ENCODE measurements at regions not wholly inside any gene's neighbourhood (a gene's known extent, or its start where the extent isn't known, plus 50 kb on each side); places are given as distances from the start of the nearest gene placed in this dataset.

- Histone ChIP-seq H3K4me1 (ENCODE audit: control insufficient read depth in 5 of 5, insufficient read depth in 5 of 5, low read length in 5 of 5) (peaks cover 0 to 67% (median 15%) of the 10 kb centered on the region in 5 donors), H3K36me3 (ENCODE audit: control insufficient read depth in 4 of 4, insufficient read depth in 4 of 4, low read length in 4 of 4) (no peaks in the 10 kb centered on the region), H3K27ac (ENCODE audit: low read depth in 1 of 2, low read length in 1 of 2) (no peak overlapping the region), H3K4me3 (no peak overlapping the region), H3K9ac (ENCODE audit: insufficient read depth in 1 of 2, low read length in 2 of 2) (no peak overlapping the region), H3K27me3 (ENCODE audit: control insufficient read depth in 3 of 3, insufficient read depth in 3 of 3, low read length in 2 of 3) (peaks cover 0 to 3% (median 0%) of the 10 kb centered on the region in 3 donors), H3K9me3 (ENCODE audit: control insufficient read depth in 4 of 4, insufficient read depth in 3 of 4, low read length in 3 of 4) (no peaks in the 10 kb centered on the region)
- TF ChIP-seq CTCF (IDR thresholded peaks at IDR 0.05; ENCODE audit: control extremely low read depth, extremely low read depth), result no peak
- WGBS, 2 donors, result 68 to 85% methylated on average over 17 of the region's 17 CpGs
- ATAC-seq (ENCODE audit: insufficient read depth, low FRiP score) (no peak), DNase-seq (peak; percentile 39 to 93 (median 91))
Measured at GRCh38 chr9:86838519-86839497, 108.5 kb downstream of the GAS1 start.

GRCh38 chr9:86837345-86837744 is 110.0 kb downstream of the GAS1 start:
- no peaks in the 10 kb centered on the region for H3K36me3 ChIP-seq (ENCODE audit: control insufficient read depth in 4 of 4, insufficient read depth in 4 of 4, low read length in 4 of 4)
- H3K4me3 ChIP-seq, result no peak overlapping the region
- no peak for TF ChIP-seq CTCF (IDR thresholded peaks at IDR 0.05; ENCODE audit: control extremely low read depth, extremely low read depth)
- no peak for ATAC-seq (ENCODE audit: insufficient read depth, low FRiP score)
- H3K27ac ChIP-seq (ENCODE audit: low read depth in 1 of 2, low read length in 1 of 2), result no peak overlapping the region
- H3K4me1 ChIP-seq (ENCODE audit: control insufficient read depth in 5 of 5, insufficient read depth in 5 of 5, low read length in 5 of 5), result peaks cover 0 to 57% (median 15%) of the 10 kb centered on the region in 5 donors
- WGBS, 2 donors, result 82 to 89% methylated on average over 4 of the region's 4 CpGs
- H3K9me3 ChIP-seq (ENCODE audit: control insufficient read depth in 4 of 4, insufficient read depth in 3 of 4, low read length in 3 of 4), result no peaks in the 10 kb centered on the region
- H3K9ac ChIP-seq (ENCODE audit: insufficient read depth in 1 of 2, low read length in 2 of 2), result no peak overlapping the region
- no peak for DNase-seq
- H3K27me3 ChIP-seq (ENCODE audit: control insufficient read depth in 3 of 3, insufficient read depth in 3 of 3, low read length in 2 of 3), result peaks cover 0 to 3% (median 0%) of the 10 kb centered on the region in 3 donors

DNA sequence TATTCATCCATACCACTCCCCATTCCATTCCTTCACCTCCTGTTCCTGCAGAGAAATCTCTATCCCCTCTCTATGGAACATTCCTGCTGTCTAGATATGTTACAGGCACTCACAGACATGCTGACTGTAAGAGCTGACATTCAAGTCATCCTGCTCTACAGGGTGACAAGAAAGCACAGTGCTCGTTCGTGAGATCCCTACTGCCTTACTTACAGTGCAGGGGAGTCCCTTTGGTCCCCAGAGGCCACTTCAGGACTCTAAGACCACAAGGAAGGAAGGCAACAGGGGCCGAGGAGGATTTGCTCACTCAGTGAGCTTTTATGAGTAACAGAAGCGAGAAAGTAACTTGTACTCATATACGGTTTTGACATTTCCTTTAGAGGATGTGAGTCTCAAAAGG is 110.5 kb downstream of the GAS1 start:
- H3K9me3 ChIP-seq (ENCODE audit: control insufficient read depth in 4 of 4, insufficient read depth in 3 of 4, low read length in 3 of 4), result no peaks in the 10 kb centered on the region
- no peaks in the 10 kb centered on the region for H3K36me3 ChIP-seq (ENCODE audit: control insufficient read depth in 4 of 4, insufficient read depth in 4 of 4, low read length in 4 of 4)
- 75% methylated on average over 5 of the region's 5 CpGs for WGBS, 2 donors
- H3K27me3 ChIP-seq (ENCODE audit: control insufficient read depth in 3 of 3, insufficient read depth in 3 of 3, low read length in 2 of 3), result peaks cover 0 to 3% (median 0%) of the 10 kb centered on the region in 3 donors
- DNase-seq (no peak), ATAC-seq (ENCODE audit: insufficient read depth, low FRiP score) (no peak)
- TF ChIP-seq CTCF (IDR thresholded peaks at IDR 0.05; ENCODE audit: control extremely low read depth, extremely low read depth), result no peak
- no peak overlapping the region for H3K4me3 ChIP-seq
- H3K9ac ChIP-seq (ENCODE audit: insufficient read depth in 1 of 2, low read length in 2 of 2), result no peak overlapping the region
- no peak overlapping the region for H3K27ac ChIP-seq (ENCODE audit: low read depth in 1 of 2, low read length in 1 of 2)
- H3K4me1 ChIP-seq (ENCODE audit: control insufficient read depth in 5 of 5, insufficient read depth in 5 of 5, low read length in 5 of 5), result peaks cover 0 to 57% (median 15%) of the 10 kb centered on the region in 5 donors

All from lung (tissue), 11 donors.